GM10266 (cell line): ENCODE measurements at regions not wholly inside any gene's neighbourhood (a gene's known extent, or its start where the extent isn't known, plus 50 kb on each side); places are given as distances from the start of the nearest gene placed in this dataset.

ENCODE experiments used
- DNase-seq: peaks from one replicate; pipeline ENCODE4 v3.0.0; 2012; ENCODE audit errors: extremely low spot score
- TF ChIP-seq, protein P1 (sequence below): IDR thresholded peaks from 2 replicates; pipeline ENCODE4 v1.5.1; 2012; ENCODE audit warnings: mild to moderate bottlenecking, low read depth; ENCODE audit not compliant: control insufficient read depth, insufficient read depth; ENCODE audit errors: missing control alignments

DNA sequence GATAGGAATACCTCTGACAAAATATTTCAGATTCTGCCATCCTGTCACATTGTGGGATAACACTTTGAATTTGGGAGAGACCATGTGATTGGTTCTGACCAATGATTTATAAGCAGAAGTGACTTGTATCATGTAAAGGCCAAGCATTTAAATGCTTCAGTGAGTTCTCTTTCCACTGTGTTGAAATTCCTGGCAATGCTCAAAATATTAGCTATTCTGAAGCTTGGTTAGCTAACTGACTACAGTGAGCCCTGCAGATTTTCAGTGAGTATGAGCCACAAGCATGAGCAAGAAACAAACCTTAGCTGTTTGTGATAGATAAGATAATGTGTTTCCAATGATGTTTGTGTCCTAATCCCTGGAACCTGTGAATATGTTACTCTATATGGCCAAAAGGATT is 562.8 kb upstream of the AADAT start:
- TF ChIP-seq, protein P1, sequence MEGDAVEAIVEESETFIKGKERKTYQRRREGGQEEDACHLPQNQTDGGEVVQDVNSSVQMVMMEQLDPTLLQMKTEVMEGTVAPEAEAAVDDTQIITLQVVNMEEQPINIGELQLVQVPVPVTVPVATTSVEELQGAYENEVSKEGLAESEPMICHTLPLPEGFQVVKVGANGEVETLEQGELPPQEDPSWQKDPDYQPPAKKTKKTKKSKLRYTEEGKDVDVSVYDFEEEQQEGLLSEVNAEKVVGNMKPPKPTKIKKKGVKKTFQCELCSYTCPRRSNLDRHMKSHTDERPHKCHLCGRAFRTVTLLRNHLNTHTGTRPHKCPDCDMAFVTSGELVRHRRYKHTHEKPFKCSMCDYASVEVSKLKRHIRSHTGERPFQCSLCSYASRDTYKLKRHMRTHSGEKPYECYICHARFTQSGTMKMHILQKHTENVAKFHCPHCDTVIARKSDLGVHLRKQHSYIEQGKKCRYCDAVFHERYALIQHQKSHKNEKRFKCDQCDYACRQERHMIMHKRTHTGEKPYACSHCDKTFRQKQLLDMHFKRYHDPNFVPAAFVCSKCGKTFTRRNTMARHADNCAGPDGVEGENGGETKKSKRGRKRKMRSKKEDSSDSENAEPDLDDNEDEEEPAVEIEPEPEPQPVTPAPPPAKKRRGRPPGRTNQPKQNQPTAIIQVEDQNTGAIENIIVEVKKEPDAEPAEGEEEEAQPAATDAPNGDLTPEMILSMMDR, result no peak
- DNase-seq, result no peak

DNA sequence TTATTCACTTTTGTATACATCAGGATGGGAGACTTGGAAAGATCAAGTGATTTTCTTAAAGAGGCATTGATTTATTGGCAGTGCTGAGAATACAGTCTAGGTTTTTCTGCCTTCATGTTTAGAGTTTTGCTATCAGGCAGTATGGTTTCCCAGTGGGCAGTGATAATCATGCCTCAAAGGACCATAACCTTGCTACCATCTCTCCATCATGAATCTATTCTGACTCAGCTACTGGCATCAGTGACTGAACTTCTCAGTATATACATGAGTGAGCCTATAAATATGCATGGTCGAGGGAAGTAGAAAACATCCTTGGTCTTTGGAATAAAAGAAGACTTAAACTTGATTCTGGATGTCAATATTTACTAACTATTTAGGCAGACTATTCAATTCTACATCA is 562.0 kb upstream of the AADAT start:
- DNase-seq, result no peak
- TF ChIP-seq, protein P1, result no peak

DNA sequence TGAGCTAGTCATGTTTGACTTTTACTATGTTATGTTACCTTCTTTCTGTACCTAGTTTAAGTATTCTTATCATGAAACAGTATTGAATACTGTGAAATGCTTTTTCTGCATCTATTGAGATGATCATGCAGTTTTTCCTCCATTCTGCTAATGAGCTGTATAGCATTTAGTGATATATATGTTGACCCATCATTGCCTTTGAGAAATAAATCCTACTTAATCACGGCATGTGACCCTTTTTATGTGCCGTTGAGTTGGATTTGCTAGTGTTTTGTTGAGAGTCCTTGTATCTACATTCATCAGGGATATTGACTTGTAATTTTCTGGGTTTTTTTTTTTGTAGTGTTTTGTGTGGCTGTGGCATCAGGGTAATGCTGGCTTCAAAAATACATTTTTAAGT is 537.7 kb upstream of the AADAT start:
- TF ChIP-seq, protein P1, result no peak
- DNase-seq, result no peak

DNA sequence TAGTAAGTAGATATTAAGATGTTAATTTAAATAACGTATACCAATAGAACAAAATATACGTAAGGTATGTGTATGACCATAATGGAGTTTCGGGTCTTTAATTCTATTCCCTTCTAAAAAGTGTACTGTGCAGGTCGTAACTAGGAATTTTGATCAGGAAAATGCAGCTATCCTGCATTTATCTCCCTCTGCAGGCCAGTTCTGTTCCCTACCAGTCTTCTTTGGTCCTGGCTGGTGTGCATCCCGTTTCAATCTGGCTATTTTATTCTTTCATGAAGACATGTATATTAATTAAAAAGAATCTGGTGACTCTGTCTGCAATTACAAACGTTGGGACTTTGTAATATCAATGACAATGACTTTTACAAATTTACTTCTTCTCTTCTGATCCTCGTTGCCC is 534.1 kb upstream of the AADAT start:
- TF ChIP-seq, protein P1, result no peak
- no peak for DNase-seq

DNA sequence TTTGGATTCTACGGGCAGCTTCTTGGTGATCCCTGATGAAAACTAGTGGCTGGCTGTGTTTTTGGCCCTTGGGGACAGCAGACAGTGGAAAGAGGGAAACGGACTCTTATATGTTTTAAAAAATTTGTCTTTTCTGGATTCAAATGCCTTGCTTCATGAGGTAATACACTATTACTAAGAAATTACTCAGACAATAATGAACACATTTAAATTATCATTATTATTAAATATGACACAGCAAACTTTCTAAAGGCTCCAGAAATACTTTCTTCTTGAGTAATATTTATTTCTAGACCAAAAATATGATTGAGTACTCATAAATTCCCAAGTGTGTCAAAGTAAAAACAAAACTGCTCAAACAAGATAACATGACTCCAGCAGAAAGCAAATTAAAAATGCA is 520.7 kb upstream of the AADAT start:
- TF ChIP-seq, protein P1, result no peak
- no peak for DNase-seq

DNA sequence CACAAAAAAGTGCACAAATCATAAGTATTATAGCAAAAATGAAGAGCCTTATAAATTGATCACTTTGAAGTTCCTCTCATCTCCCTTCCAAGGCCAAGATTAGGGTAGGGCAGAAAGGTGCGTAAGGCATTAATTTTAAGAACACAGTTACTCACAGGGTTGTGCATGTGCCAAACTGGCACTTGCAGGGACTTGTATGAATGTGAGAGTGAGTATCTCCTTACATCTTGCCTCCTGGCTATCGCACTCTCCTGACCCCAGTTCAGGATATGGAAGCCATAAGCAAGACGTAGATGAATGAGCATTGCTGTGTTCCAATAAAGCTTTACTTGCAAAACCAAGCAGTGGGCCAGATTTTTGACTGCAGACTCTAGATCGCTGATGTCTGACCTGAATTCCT is 510.1 kb upstream of the AADAT start:
- TF ChIP-seq, protein P1, result no peak
- no peak for DNase-seq

DNA sequence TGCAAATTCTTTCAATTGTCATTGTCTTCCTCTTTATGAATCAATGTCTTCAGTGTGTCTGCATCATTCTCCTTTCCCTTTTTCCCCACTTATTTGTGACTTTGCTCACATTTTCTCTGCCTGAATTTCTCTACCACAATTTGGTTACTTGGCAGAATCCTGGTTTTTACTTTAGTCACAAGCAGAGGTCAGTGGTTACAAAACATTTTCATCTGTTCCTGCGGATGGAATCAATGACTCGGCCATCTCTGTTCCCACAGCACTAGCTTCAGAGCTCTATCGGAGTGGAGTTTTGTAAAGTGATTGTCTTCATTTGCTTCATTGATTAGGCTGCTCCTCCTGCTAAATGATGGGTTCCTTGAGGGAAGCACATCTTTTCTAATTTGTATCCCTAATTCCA is 501.3 kb upstream of the AADAT start:
- DNase-seq, result no peak
- TF ChIP-seq, protein P1, result no peak
